SU-DHL-6 (cell line): ENCODE measurements at regions not wholly inside any gene's neighbourhood (a gene's known extent, or its start where the extent isn't known, plus 50 kb on each side); places are given as distances from the start of the nearest gene placed in this dataset.

Experiments
- H2AFZ ChIP-seq: fragments of 200-600 bp; sonication (generic); 2 replicates; pipeline ENCODE4 v1.6.1; 2014; ENCODE audit warnings: low read depth, mild to moderate bottlenecking, moderate library complexity, mixed read lengths, antibody characterized with exemption, low read length; ENCODE audit not compliant: severe bottlenecking
- H3F3A ChIP-seq: fragments of 200-600 bp; shearing (Covaris generic); 2 replicates; pipeline ENCODE4 v1.6.0; 2016; ENCODE audit warnings: antibody characterized with exemption, mild to moderate bottlenecking; ENCODE audit not compliant: insufficient read depth
- H3K27ac ChIP-seq: fragments of 200-600 bp; sonication (generic); 2 replicates; pipeline ENCODE4 v1.5.1; 2016; ENCODE audit warnings: low read depth, mild to moderate bottlenecking, low read length, moderate library complexity, mixed read lengths
- H3K27me3 ChIP-seq: fragments of 200-600 bp; sonication (generic), shearing (Covaris generic); 2 replicates; pipeline ENCODE4 v1.6.0; 2014; ENCODE audit warnings: mild to moderate bottlenecking, low read length
- H3K36me3 ChIP-seq: fragments of 200-600 bp; sonication (generic); 2 replicates; pipeline ENCODE4 v1.6.1; 2014; ENCODE audit warnings: mild to moderate bottlenecking, low read length, mixed read lengths
- H3K4me2 ChIP-seq: fragments of 300-600, 200-600 bp; shearing (Covaris generic), sonication (generic); 2 replicates; pipeline ENCODE4 v1.6.0; 2014; ENCODE audit warnings: low read length, low read depth, mild to moderate bottlenecking; ENCODE audit not compliant: poor library complexity, severe bottlenecking
- H3K4me3 ChIP-seq: fragments of 200-600 bp; sonication (generic); 2 replicates; pipeline ENCODE4 v1.5.1; 2014; ENCODE audit warnings: antibody characterized with exemption, low read length, mild to moderate bottlenecking, mixed read lengths; ENCODE audit not compliant: insufficient read depth, poor library complexity, severe bottlenecking
- H3K79me2 ChIP-seq: fragments of 200-600 bp; sonication (generic); 2 replicates; pipeline ENCODE4 v1.6.1; 2014; ENCODE audit warnings: mild to moderate bottlenecking, low read length, moderate library complexity; ENCODE audit not compliant: insufficient read depth
- H3K9ac ChIP-seq: fragments of 200-600 bp; sonication (generic); 2 replicates; pipeline ENCODE4 v1.7.0; 2014; ENCODE audit warnings: mild to moderate bottlenecking, low read length
- H3K9me2 ChIP-seq: fragments of 200-600 bp; sonication (generic); replicated peaks from 2 replicates; pipeline ENCODE4 v1.6.1; 2014; ENCODE audit warnings: low read length; ENCODE audit not compliant: insufficient read depth
- H3K9me3 ChIP-seq: fragments of 200-600 bp; sonication (generic); 2 replicates; pipeline ENCODE4 v1.6.1; 2014; ENCODE audit warnings: low read length, mixed read lengths; ENCODE audit not compliant: insufficient read depth
- H4K20me1 ChIP-seq: fragments of 200-600 bp; sonication (generic); 2 replicates; pipeline ENCODE4 v1.6.1; 2014; ENCODE audit warnings: low read depth, mild to moderate bottlenecking, antibody characterized with exemption, low read length, moderate library complexity, mixed read lengths
- EZH2phosphoT487 ChIP-seq: fragments of 200-600 bp; sonication (generic), shearing (Covaris generic); conservative IDR thresholded peaks from 2 replicates; pipeline ENCODE4 v1.6.1; 2018; ENCODE audit warnings: mild to moderate bottlenecking, antibody characterized with exemption, low read length, moderate library complexity, mixed read lengths
- TF ChIP-seq, protein P1 (sequence below): fragments of 200-600 bp; sonication (generic); IDR thresholded peaks from one replicate; pipeline ENCODE4 v1.5.1; 2017; ENCODE audit warnings: antibody characterized with exemption, mild to moderate bottlenecking, low read length, moderate library complexity; ENCODE audit not compliant: insufficient read depth, poor library complexity, severe bottlenecking

DNA sequence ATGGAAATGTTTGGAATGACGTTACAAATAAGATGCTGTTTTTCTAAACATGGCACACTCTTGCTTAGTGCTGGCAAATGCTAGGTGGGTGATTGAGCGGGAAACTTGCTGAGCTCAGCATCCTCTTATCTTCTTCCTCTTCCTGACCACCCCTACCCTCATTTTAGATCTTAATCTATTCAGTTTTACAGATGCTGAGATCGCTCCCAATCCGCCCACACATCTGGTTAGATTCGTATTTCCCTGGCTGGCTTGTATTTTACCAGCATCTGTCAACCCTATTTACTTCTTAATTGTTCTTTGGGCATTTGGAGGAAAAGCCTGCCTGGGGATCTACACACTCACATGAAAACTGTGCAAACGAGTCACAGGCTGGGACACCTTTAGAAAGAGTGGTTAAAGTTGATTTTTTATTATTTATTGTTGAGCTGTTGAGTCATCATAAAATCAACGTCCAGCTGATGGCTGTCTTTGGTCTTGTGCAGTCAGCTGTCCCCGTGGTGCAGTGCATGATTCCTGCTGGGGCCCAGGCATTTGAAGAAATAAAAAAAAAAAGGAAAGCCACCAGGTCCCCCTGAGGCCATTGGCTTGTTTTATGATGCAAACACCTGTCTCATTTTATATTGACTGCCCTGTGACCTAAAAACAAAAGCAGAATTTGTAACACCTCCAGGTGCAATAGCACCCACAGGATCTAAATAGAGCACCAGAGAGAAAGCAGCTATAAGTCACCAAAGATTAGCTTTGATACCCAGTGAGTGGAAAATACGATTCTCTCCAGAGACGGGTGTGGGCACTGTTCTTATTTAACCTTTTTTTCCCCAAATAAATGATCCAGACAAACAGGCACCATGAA, 258.6 kb downstream of the HS3ST3B1 start:
- TF ChIP-seq EZH2phosphoT487: no peak
- H3K4me2 ChIP-seq: no peak overlapping the region
- H3K36me3 ChIP-seq: no peaks in the 10 kb centered on the region
- H4K20me1 ChIP-seq: no peaks in the 10 kb centered on the region
- no peaks in the 10 kb centered on the region for H3F3A ChIP-seq
- no peaks in the 10 kb centered on the region for H3K9me2 ChIP-seq
- no peak overlapping the region for H3K27ac ChIP-seq
- no peaks in the 10 kb centered on the region for H3K9me3 ChIP-seq
- H2AFZ ChIP-seq: no peak overlapping the region
- no peak overlapping the region for H3K9ac ChIP-seq
- H3K79me2 ChIP-seq: no peaks in the 10 kb centered on the region
- no peak overlapping the region for H3K4me3 ChIP-seq
- H3K27me3 ChIP-seq: no peaks in the 10 kb centered on the region

DNA sequence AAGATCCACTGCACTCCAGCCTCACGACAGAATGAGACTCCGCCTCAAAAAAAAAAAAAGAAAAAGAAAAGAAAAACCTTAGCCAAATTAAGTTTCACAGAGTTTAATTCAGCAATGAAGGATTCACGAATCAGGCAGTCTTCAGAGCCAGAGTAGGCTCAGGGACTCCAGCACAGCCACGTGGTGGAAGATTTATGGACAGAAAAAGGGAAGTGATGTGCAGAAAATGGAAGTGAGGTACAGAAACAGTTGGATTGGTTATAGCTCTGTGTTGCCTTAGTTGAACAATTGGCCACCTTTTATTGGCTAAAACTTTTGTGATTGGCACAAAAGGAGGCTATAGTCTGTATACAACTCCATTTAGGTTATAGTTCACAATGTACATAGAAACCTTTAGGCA, 256.6 kb downstream of the HS3ST3B1 start:
- Histone ChIP-seq H3K9me3 (no peaks in the 10 kb centered on the region), H3K79me2 (no peaks in the 10 kb centered on the region), H3K27me3 (no peaks in the 10 kb centered on the region), H3F3A (no peaks in the 10 kb centered on the region), H3K36me3 (no peaks in the 10 kb centered on the region), H3K4me2 (no peak overlapping the region), H3K9me2 (no peaks in the 10 kb centered on the region), H3K27ac (no peak overlapping the region), H4K20me1 (no peaks in the 10 kb centered on the region), H3K4me3 (no peak overlapping the region), H3K9ac (no peak overlapping the region), H2AFZ (no peak overlapping the region)
- TF ChIP-seq, protein P1, sequence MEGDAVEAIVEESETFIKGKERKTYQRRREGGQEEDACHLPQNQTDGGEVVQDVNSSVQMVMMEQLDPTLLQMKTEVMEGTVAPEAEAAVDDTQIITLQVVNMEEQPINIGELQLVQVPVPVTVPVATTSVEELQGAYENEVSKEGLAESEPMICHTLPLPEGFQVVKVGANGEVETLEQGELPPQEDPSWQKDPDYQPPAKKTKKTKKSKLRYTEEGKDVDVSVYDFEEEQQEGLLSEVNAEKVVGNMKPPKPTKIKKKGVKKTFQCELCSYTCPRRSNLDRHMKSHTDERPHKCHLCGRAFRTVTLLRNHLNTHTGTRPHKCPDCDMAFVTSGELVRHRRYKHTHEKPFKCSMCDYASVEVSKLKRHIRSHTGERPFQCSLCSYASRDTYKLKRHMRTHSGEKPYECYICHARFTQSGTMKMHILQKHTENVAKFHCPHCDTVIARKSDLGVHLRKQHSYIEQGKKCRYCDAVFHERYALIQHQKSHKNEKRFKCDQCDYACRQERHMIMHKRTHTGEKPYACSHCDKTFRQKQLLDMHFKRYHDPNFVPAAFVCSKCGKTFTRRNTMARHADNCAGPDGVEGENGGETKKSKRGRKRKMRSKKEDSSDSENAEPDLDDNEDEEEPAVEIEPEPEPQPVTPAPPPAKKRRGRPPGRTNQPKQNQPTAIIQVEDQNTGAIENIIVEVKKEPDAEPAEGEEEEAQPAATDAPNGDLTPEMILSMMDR: no peak
- no peak for TF ChIP-seq EZH2phosphoT487

DNA sequence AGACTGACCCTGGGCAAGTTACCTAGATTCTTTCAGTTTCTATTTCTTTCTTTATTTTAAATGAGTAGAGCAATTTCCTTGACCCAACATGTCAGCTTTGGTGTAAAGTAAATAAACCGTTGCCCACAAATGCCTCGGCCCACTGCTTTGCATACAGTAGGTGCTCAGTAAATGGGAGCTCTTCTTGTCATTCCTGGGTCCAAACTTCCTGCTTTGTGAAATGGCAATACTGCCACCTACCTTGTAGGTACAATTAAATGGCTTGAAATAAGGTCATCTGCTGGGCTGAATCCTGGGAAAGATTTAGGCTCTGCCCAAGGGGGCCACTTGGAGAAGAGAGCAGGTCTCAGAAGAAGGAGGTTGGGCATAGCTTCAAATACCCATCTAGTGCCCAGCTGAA, 253.0 kb downstream of the HS3ST3B1 start:
- Histone ChIP-seq H3K9me3 (no peaks in the 10 kb centered on the region), H2AFZ (no peak overlapping the region), H3K4me2 (no peak overlapping the region), H3K27me3 (no peaks in the 10 kb centered on the region), H3F3A (no peaks in the 10 kb centered on the region), H3K4me3 (no peak overlapping the region), H3K9me2 (no peaks in the 10 kb centered on the region), H3K9ac (no peak overlapping the region), H3K36me3 (no peaks in the 10 kb centered on the region), H3K27ac (no peak overlapping the region), H4K20me1 (no peaks in the 10 kb centered on the region), H3K79me2 (no peaks in the 10 kb centered on the region)
- no peak for TF ChIP-seq EZH2phosphoT487
- TF ChIP-seq, protein P1: no peak

DNA sequence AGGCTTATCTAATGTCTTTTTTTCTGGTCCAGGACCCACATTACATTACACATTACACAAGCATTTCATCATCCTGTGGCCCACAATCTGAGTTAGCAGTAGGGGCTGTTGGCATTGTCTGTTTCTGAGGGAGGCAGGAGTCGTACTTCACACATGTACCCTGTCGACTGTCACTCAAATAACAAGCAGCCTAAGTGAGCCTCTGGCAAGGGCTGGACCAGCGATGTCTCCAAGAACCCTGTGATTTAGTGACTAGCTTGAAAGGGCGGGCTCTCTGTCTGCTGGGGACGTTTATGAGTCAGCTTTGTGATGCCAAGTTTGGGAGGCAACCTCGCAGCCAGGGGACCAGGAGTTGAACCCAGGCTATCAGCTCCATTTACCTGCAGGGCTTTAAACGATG, 251.4 kb downstream of the HS3ST3B1 start:
- no peaks in the 10 kb centered on the region for H3F3A ChIP-seq

More for the DNA sequence above, 251.4 kb downstream of the HS3ST3B1 start:
- Histone ChIP-seq H3K27me3 (no peaks in the 10 kb centered on the region), H3K9me3 (no peaks in the 10 kb centered on the region), H3K36me3 (no peaks in the 10 kb centered on the region), H3K4me3 (no peak overlapping the region), H4K20me1 (no peaks in the 10 kb centered on the region), H2AFZ (no peak overlapping the region), H3K27ac (no peak overlapping the region), H3K9ac (no peak overlapping the region), H3K4me2 (no peak overlapping the region), H3K9me2 (no peaks in the 10 kb centered on the region), H3K79me2 (no peaks in the 10 kb centered on the region)
- no peak for TF ChIP-seq EZH2phosphoT487
- TF ChIP-seq, protein P1: no peak
